GM12878 (cell line): ENCODE measurements at regions not wholly inside any gene's neighbourhood (a gene's known extent, or its start where the extent isn't known, plus 50 kb on each side); places are given as distances from the start of the nearest gene placed in this dataset.

Experiments used
- ATAC-seq: fragments of 200-7000 bp; cut with Tn5 transposase; 3 replicates; pipeline ENCODE4 v1.9.1; 2020; ENCODE audit warnings: mild to moderate bottlenecking, moderate library complexity
- BruUV-seq: library from RNA; stranded (reverse); fragments of 400-500 nt; replicated peaks from 2 replicates; lab custom pipeline; 2021; lab: Mats Ljungman, UMichigan
- CTCF ChIA-PET: fragments of 300-600 bp; sonication (Branson Sonifier 250); formaldehyde crosslinking; extraction: SDS; loops from one replicate; lab custom pipeline; 2021; ENCODE audit warnings: inconsistent platforms; lab: Yijun Ruan, JAX
- POLR2A ChIA-PET: fragments of 350-600 bp; formaldehyde crosslinking; extraction: SDS; loops from one replicate; lab custom pipeline; 2021; ENCODE audit warnings: inconsistent platforms; lab: Charles Lee
- RAD21 ChIA-PET: fragments of 300-600 bp; sonication (Branson Sonifier 250); formaldehyde crosslinking; loops from one replicate; lab custom pipeline; 2023; ENCODE audit warnings: antibody characterized with exemption; ENCODE audit not compliant: unreplicated experiment; lab: Charles Lee
- SMC1A ChIA-PET: fragments of 300-600 bp; sonication (Branson Sonifier 250); formaldehyde crosslinking; loops from one replicate; lab custom pipeline; 2023; ENCODE audit not compliant: unreplicated experiment, uncharacterized antibody; lab: Charles Lee
- DNase-seq: peaks from one replicate; pipeline ENCODE4 v3.0.0-alpha.2; 2011; ENCODE audit warnings: low read depth, low spot score
- FAIRE-seq: peaks from 3 replicates; lab custom pipeline; 2011; peaks lifted over from hg19 to GRCh38; lab: Jason Lieb, UNC
- H2AFZ ChIP-seq: 2 replicates; pipeline ENCODE4 v1.6.0; 2011; ENCODE audit warnings: low read depth, low read length, control low read depth; ENCODE audit not compliant: control insufficient read depth
- H3K27ac ChIP-seq: 2 replicates; pipeline ENCODE4 v1.5.1; 2011; ENCODE audit warnings: control low read depth; ENCODE audit not compliant: control insufficient read depth, insufficient read depth
- H3K27me3 ChIP-seq, 2 experiments: replicated peaks in 1 of 2; 2 replicates each; pipeline versions ENCODE4 v1.6.0 to v1.6.1; 2011; ENCODE audit warnings: low read length in 1 of 2; ENCODE audit not compliant: control insufficient read depth in 2 of 2, insufficient read depth in 2 of 2
- H3K36me3 ChIP-seq, 2 experiments: 2 replicates each; pipeline ENCODE4 v1.5.1; 2011; ENCODE audit warnings: low read length in 1 of 2; ENCODE audit not compliant: control insufficient read depth in 2 of 2, insufficient read depth in 2 of 2
- H3K4me1 ChIP-seq: 2 replicates; pipeline ENCODE4 v1.6.1; 2011; ENCODE audit warnings: mild to moderate bottlenecking, low read length, moderate library complexity, mixed read lengths; ENCODE audit not compliant: control insufficient read depth, insufficient read depth
- H3K4me2 ChIP-seq: 2 replicates; pipeline ENCODE4 v1.6.0; 2011; ENCODE audit warnings: control low read depth; ENCODE audit not compliant: control insufficient read depth, insufficient read depth
- H3K4me3 ChIP-seq: fragments of 200-600 bp; sonication (generic); 2 replicates; pipeline ENCODE4 v1.5.1; 2016
- H3K79me2 ChIP-seq: 2 replicates; pipeline ENCODE4 v1.6.0; 2011; ENCODE audit warnings: low read length; ENCODE audit not compliant: control insufficient read depth, insufficient read depth
- H3K9ac ChIP-seq: 2 replicates; pipeline ENCODE4 v1.8.0; 2011; ENCODE audit warnings: low read length, control low read depth, mixed read lengths; ENCODE audit not compliant: control insufficient read depth, insufficient read depth
- H3K9me3 ChIP-seq: replicated peaks from 3 replicates; pipeline ENCODE4 v1.5.1; 2011; ENCODE audit warnings: mild to moderate bottlenecking, low read length; ENCODE audit not compliant: control insufficient read depth, insufficient read depth
- H4K20me1 ChIP-seq: 2 replicates; pipeline ENCODE4 v1.6.0; 2011; ENCODE audit not compliant: control insufficient read depth, insufficient read depth
- BMI1 ChIP-seq: fragments of 450-650 bp; IDR thresholded peaks from 2 replicates; pipeline ENCODE4 v1.6.1; 2016; ENCODE audit warnings: mild to moderate bottlenecking, moderate library complexity, borderline replicate concordance
- CBX3 ChIP-seq: fragments of 200-600 bp; sonication (generic); IDR thresholded peaks from 2 replicates; pipeline ENCODE4 v1.6.1; 2016; ENCODE audit warnings: low read depth, borderline replicate concordance
- E2F8 ChIP-seq: fragments of 450-650 bp; IDR thresholded peaks from 2 replicates; pipeline ENCODE4 v1.6.1; 2018; ENCODE audit warnings: mild to moderate bottlenecking, low read depth, moderate library complexity; ENCODE audit not compliant: partially characterized antibody
- GABPA ChIP-seq: IDR thresholded peaks from 2 replicates; pipeline ENCODE4 v1.6.1; 2014; ENCODE audit warnings: antibody characterized with exemption, low read depth, mild to moderate bottlenecking, inconsistent platforms
- JUND ChIP-seq: IDR thresholded peaks from 2 replicates; pipeline ENCODE4 v1.6.1; 2012; ENCODE audit warnings: low read depth, mild to moderate bottlenecking, low read length, improper control_type of control experiment, moderate library complexity
- NR2C1 ChIP-seq: fragments of 450-650 bp; IDR thresholded peaks from 2 replicates; pipeline ENCODE4 v1.6.1; 2017; ENCODE audit warnings: antibody characterized with exemption, mild to moderate bottlenecking, moderate library complexity
- NRF1 ChIP-seq: conservative IDR thresholded peaks from 2 replicates; pipeline ENCODE4 v1.6.1; 2011; ENCODE audit warnings: mild to moderate bottlenecking, low read depth, low read length, improper control_type of control experiment
- PML ChIP-seq: IDR thresholded peaks from 2 replicates; pipeline ENCODE4 v1.6.1; 2012; ENCODE audit warnings: low read length, inconsistent platforms
- SKIL ChIP-seq: fragments of 450-650 bp; IDR thresholded peaks from 2 replicates; pipeline ENCODE4 v1.6.1; 2017; ENCODE audit warnings: mild to moderate bottlenecking, low read depth, inconsistent platforms; ENCODE audit not compliant: poor library complexity, severe bottlenecking
- SP1 ChIP-seq: IDR thresholded peaks from one replicate; pipeline ENCODE4 v1.6.1; 2011; ENCODE audit warnings: low read depth, low read length
- SUZ12 ChIP-seq: fragments of 200-600 bp; sonication (generic); IDR thresholded peaks from one replicate; pipeline ENCODE4 v1.6.1; 2018; ENCODE audit warnings: antibody characterized with exemption, mild to moderate bottlenecking; ENCODE audit not compliant: unreplicated experiment
- TCF7 ChIP-seq: IDR thresholded peaks from 2 replicates; pipeline ENCODE4 v1.6.1; 2014; ENCODE audit warnings: antibody characterized with exemption, borderline replicate concordance
- ZSCAN29 ChIP-seq: fragments of 450-650 bp; IDR thresholded peaks from 2 replicates; pipeline ENCODE4 v1.6.1; 2017; ENCODE audit warnings: mild to moderate bottlenecking, moderate library complexity
- WGBS: methylation state at CpG from one replicate; pipeline ENCODE4 v1.1.6; 2016; ENCODE audit warnings: low lambda C conversion rate; ENCODE audit not compliant: insufficient replicate concordance, insufficient coverage; ENCODE audit errors: missing lambda C conversion rate; 5-methylcytosine and 5-hydroxymethylcytosine counted together
- in situ Hi-C: fragments of 300-500 bp; cut with MboI; formaldehyde crosslinking; loops from 9 replicates; pipeline ENCODE4 v1.14.3; 2018; ENCODE audit warnings: mixed read lengths
- intact Hi-C: fragments of 100-400 bp; cut with micrococcal nuclease; formaldehyde crosslinking; loops from one replicate; pipeline ENCODE4 v1.14.2; 2022; ENCODE audit not compliant: unreplicated experiment

- no peak for TF ChIP-seq PML
- no peak for TF ChIP-seq NRF1
- no peak for TF ChIP-seq BMI1
- TF ChIP-seq NR2C1, result no peak
- TF ChIP-seq CBX3, result no peak
- TF ChIP-seq GABPA, result no peak
- TF ChIP-seq ZSCAN29, result no peak
- no peak for TF ChIP-seq JUND
- no peak for TF ChIP-seq SUZ12
- no peak for TF ChIP-seq SP1
- TF ChIP-seq TCF7, result no peak
- TF ChIP-seq SKIL, result no peak
- TF ChIP-seq E2F8, result no peak
- no peak overlapping the region for H3K4me3 ChIP-seq
- H4K20me1 ChIP-seq, result no peaks in the 10 kb centered on the region
- ChIA-PET CTCF (no interaction called here), POLR2A (no interaction called here), RAD21 (no interaction called here), SMC1A (no interaction called here)
- H3K4me1 ChIP-seq, result peaks cover 4% of the 10 kb centered on the region; the same call in 1 of the 2 replicates
- H3K36me3 ChIP-seq, result no peaks in the 10 kb centered on the region
- ATAC-seq, result no peak
- no peak overlapping the region for H3K9ac ChIP-seq
- no peak for FAIRE-seq
- no peak overlapping the region for H3K4me2 ChIP-seq
- no peaks in the 10 kb centered on the region for H3K27me3 ChIP-seq
- no peak overlapping the region for H2AFZ ChIP-seq
- DNase-seq, result no peak
- 38% methylated on average over 5 of the region's 5 CpGs for WGBS
- no peak overlapping the region for H3K27ac ChIP-seq
- H3K9me3 ChIP-seq, result no peaks in the 10 kb centered on the region
- no TSS peak for BruUV-seq
- no peaks in the 10 kb centered on the region for H3K79me2 ChIP-seq
- intact Hi-C loops, result no loop called here
- in situ Hi-C loops, result no loop called here
Observed at GRCh38 chr15:62474771-62475124, 309.7 kb upstream of the C2CD4B start.
